ENCODE measurements at regions not wholly inside any gene's neighbourhood (a gene's known extent, or its start where the extent isn't known, plus 50 kb on each side); places are given as distances from the start of the nearest gene placed in this dataset.

DNA sequence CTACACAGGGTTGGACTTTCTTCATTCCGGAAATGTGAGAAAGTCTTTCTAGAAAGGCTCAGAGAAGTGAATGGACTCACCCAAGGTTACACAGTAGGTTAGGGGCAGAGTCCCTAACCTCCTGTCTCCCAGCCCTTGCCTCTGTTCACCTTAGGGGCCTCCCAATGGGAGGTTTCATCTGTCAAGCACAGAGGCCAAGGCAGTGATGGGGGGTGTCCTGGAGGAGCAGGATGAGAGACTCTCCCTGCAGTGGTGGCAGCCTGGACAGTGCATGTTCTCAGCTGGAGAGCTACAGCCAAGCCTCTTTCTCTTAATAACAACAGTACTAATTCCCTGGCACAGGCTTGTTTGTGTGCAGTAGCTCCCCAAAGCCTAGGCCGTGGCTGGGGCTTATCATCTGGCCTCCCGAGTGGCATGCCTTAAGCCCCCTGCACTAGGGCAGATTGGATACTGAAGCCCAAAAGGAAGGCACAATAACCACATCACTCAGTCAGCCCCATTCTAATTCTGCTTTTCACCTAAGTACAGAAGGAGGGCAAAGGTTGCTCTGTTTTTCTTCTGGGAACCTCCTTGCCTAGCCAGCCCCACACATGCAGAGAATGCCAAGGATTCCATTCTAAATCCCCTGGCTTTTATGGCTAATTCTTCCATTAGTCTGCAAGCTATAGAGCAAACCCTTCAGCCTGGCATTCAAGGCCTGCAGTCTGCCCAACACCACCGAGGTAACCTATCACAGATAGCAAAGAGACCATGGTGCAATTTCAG lies 50.2 kb upstream of the XPA start:
- in situ Hi-C loops (cut with HindIII; ENCODE audit: low sequenced_read_pairs), result no loop called here
- no peak overlapping the region for H3K4me3 ChIP-seq (ENCODE audit: low read depth, low read length)
- TF ChIP-seq, protein P1, sequence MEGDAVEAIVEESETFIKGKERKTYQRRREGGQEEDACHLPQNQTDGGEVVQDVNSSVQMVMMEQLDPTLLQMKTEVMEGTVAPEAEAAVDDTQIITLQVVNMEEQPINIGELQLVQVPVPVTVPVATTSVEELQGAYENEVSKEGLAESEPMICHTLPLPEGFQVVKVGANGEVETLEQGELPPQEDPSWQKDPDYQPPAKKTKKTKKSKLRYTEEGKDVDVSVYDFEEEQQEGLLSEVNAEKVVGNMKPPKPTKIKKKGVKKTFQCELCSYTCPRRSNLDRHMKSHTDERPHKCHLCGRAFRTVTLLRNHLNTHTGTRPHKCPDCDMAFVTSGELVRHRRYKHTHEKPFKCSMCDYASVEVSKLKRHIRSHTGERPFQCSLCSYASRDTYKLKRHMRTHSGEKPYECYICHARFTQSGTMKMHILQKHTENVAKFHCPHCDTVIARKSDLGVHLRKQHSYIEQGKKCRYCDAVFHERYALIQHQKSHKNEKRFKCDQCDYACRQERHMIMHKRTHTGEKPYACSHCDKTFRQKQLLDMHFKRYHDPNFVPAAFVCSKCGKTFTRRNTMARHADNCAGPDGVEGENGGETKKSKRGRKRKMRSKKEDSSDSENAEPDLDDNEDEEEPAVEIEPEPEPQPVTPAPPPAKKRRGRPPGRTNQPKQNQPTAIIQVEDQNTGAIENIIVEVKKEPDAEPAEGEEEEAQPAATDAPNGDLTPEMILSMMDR (IDR thresholded peaks at IDR 0.05; ENCODE audit: low read depth, low read length, missing control alignments), result no peak
- DNase-seq (ENCODE audit: low read depth), result no peak

DNA sequence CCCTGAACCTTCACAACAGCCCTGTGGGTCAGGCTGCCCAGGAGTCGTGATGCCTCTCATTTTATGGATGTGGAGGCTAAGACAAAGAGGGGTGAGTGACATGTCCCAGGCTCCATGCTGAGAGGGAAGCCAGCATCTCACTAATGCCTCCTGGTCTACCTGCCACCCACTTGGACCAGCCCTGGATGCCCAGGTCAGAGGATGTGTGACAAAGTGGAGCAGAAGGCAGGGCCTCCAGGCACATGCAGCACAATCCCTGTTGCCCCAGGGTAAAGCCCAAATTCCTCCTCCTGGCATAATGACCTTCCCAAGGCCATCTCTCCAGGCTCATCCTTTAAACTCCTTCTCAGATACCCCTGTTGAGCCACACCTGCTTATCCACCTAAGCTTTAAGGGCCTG lies 51.4 kb upstream of the XPA start:
- in situ Hi-C loops (cut with HindIII; ENCODE audit: low sequenced_read_pairs), result no loop called here

GRCh38 chr9:97749928-97750327 lies 52.8 kb upstream of the XPA start:
- TF ChIP-seq, protein P1 (IDR thresholded peaks at IDR 0.05; ENCODE audit: low read depth, low read length, missing control alignments), result no peak
- H3K4me3 ChIP-seq (ENCODE audit: low read depth, low read length), result no peak overlapping the region
- DNase-seq (ENCODE audit: low read depth), result no peak
- in situ Hi-C loops (cut with HindIII; ENCODE audit: low sequenced_read_pairs), result no loop called here

More for the DNA sequence above, 51.4 kb upstream of the XPA start:
- TF ChIP-seq, protein P1 (IDR thresholded peaks at IDR 0.05; ENCODE audit: low read depth, low read length, missing control alignments), result no peak
- H3K4me3 ChIP-seq (ENCODE audit: low read depth, low read length), result no peak overlapping the region
- no peak for DNase-seq (ENCODE audit: low read depth)

- H3K4me3 ChIP-seq (ENCODE audit: low read depth, low read length), result no peak overlapping the region
- DNase-seq (ENCODE audit: low read depth), result no peak
- in situ Hi-C loops (cut with HindIII; ENCODE audit: low sequenced_read_pairs), result no loop called here
- TF ChIP-seq, protein P1 (IDR thresholded peaks at IDR 0.05; ENCODE audit: low read depth, low read length, missing control alignments), result no peak
These were observed 54.4 kb upstream of the XPA start for GRCh38 chr9:97751531-97751930.

GRCh38 chr9:97752274-97752673 lies 55.1 kb upstream of the XPA start:
- TF ChIP-seq, protein P1 (IDR thresholded peaks at IDR 0.05; ENCODE audit: low read depth, low read length, missing control alignments), result no peak
- H3K4me3 ChIP-seq (ENCODE audit: low read depth, low read length), result no peak overlapping the region
- in situ Hi-C loops (cut with HindIII; ENCODE audit: low sequenced_read_pairs), result no loop called here
- no peak for DNase-seq (ENCODE audit: low read depth)

DNA sequence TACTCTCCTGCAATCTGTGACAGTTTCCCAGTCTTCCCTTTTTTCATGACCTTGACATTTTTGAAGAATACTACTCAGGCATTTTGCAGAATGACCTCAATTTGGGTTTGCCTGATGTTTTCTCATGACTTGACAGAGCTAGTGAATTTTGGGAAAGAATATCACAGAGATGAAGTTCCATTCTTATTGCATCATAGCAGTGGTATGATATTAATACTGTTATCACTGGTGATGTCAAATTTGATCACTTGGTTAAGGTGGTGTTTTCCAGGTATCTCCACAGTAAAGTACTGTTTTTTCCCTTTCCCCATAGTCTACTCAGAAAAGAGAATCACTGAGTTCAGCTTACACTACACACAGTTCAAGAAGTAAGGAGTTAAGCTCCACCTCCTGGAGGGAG lies 56.2 kb upstream of the XPA start:
- in situ Hi-C loops (cut with HindIII; ENCODE audit: low sequenced_read_pairs), result no loop called here
- TF ChIP-seq, protein P1 (IDR thresholded peaks at IDR 0.05; ENCODE audit: low read depth, low read length, missing control alignments), result no peak
- DNase-seq (ENCODE audit: low read depth), result no peak

More for the DNA sequence above, 56.2 kb upstream of the XPA start:
- H3K4me3 ChIP-seq (ENCODE audit: low read depth, low read length), result no peak overlapping the region
